ENCODE measurements at regions not wholly inside any gene's neighbourhood (a gene's known extent, or its start where the extent isn't known, plus 50 kb on each side); places are given as distances from the start of the nearest gene placed in this dataset.

GRCh38 chr11:71332447-71332846 is 80.1 kb upstream of the SHANK2 start:
- DNase-seq: no peak
- H3K27me3 ChIP-seq (replicated peaks; ENCODE audit: control insufficient read depth, insufficient read depth, low read length): no peaks in the 10 kb centered on the region
- intact Hi-C loops (cut with micrococcal nuclease; ENCODE audit: unreplicated experiment): no loop called here
- H3K36me3 ChIP-seq (ENCODE audit: control insufficient read depth, insufficient read depth, low read length): no peaks in the 10 kb centered on the region
- peaks cover 22% of the 10 kb centered on the region for H3K9me3 Mint-ChIP-seq (ENCODE audit: unreplicated experiment)
- CTCF ChIA-PET: no interaction called here
- H3K27me3 Mint-ChIP-seq (ENCODE audit: insufficient read depth, unreplicated experiment): no peaks in the 10 kb centered on the region
- H3K36me3 Mint-ChIP-seq (ENCODE audit: insufficient read depth, unreplicated experiment): peaks cover 4% of the 10 kb centered on the region
- no peak overlapping the region for H3K27ac Mint-ChIP-seq (ENCODE audit: unreplicated experiment)
- H3K4me1 ChIP-seq: no peaks in the 10 kb centered on the region
- TF ChIP-seq CTCF (IDR thresholded peaks at IDR 0.05; ENCODE audit: insufficient read depth in 1 of 2, low read depth in 1 of 2, low read length in 1 of 2, severe bottlenecking in 1 of 2, unreplicated experiment in 1 of 2): no peak
- peaks cover 20% of the 10 kb centered on the region for H3K9me3 ChIP-seq
- no peaks in the 10 kb centered on the region for H3K4me1 Mint-ChIP-seq (ENCODE audit: low read depth, unreplicated experiment)
- no peak overlapping the region for H3K4me3 ChIP-seq (ENCODE audit: low read depth, low read length)
- BruUV-seq (replicated peaks): no TSS peak
- POLR2A ChIA-PET: no interaction called here
- no peak overlapping the region for H3K4me3 Mint-ChIP-seq (ENCODE audit: unreplicated experiment)

- intact Hi-C loops (cut with micrococcal nuclease; ENCODE audit: unreplicated experiment): no loop called here
Measured at GRCh38 chr11:71332046-71332445, 79.7 kb upstream of the SHANK2 start.

GRCh38 chr11:71331631-71332030 is 79.3 kb upstream of the SHANK2 start:
- Mint-ChIP-seq H3K4me1 (ENCODE audit: low read depth, unreplicated experiment) (no peaks in the 10 kb centered on the region), H3K4me3 (ENCODE audit: unreplicated experiment) (no peak overlapping the region), H3K9me3 (ENCODE audit: unreplicated experiment) (peaks cover 22% of the 10 kb centered on the region), H3K27ac (ENCODE audit: unreplicated experiment) (no peak overlapping the region), H3K36me3 (ENCODE audit: insufficient read depth, unreplicated experiment) (peaks cover 4% of the 10 kb centered on the region), H3K27me3 (ENCODE audit: insufficient read depth, unreplicated experiment) (no peaks in the 10 kb centered on the region)
- no peak for TF ChIP-seq CTCF (IDR thresholded peaks at IDR 0.05; ENCODE audit: insufficient read depth in 1 of 2, low read depth in 1 of 2, low read length in 1 of 2, severe bottlenecking in 1 of 2, unreplicated experiment in 1 of 2)
- Histone ChIP-seq H3K9me3 (peaks cover 20% of the 10 kb centered on the region), H3K4me3 (ENCODE audit: low read depth, low read length) (no peak overlapping the region), H3K27me3 (replicated peaks; ENCODE audit: control insufficient read depth, insufficient read depth, low read length) (no peaks in the 10 kb centered on the region), H3K4me1 (no peaks in the 10 kb centered on the region), H3K36me3 (ENCODE audit: control insufficient read depth, insufficient read depth, low read length) (no peaks in the 10 kb centered on the region)
- ChIA-PET CTCF (no interaction called here), POLR2A (no interaction called here)
- DNase-seq: peak in 1 of 2 experiments; percentile 22
- intact Hi-C loops (cut with micrococcal nuclease; ENCODE audit: unreplicated experiment): no loop called here
- BruUV-seq (replicated peaks): no TSS peak

More at GRCh38 chr11:71332046-71332445, 79.7 kb upstream of the SHANK2 start:
- DNase-seq: peak in 1 of 2 experiments; percentile 31
- BruUV-seq (replicated peaks): no TSS peak
- H3K4me1 ChIP-seq: no peaks in the 10 kb centered on the region
- H3K27ac Mint-ChIP-seq (ENCODE audit: unreplicated experiment): no peak overlapping the region
- H3K4me3 Mint-ChIP-seq (ENCODE audit: unreplicated experiment): no peak overlapping the region
- peaks cover 4% of the 10 kb centered on the region for H3K36me3 Mint-ChIP-seq (ENCODE audit: insufficient read depth, unreplicated experiment)
- no peak overlapping the region for H3K4me3 ChIP-seq (ENCODE audit: low read depth, low read length)
- ChIA-PET POLR2A (no interaction called here), CTCF (no interaction called here)
- no peak for TF ChIP-seq CTCF (IDR thresholded peaks at IDR 0.05; ENCODE audit: insufficient read depth in 1 of 2, low read depth in 1 of 2, low read length in 1 of 2, severe bottlenecking in 1 of 2, unreplicated experiment in 1 of 2)
- H3K9me3 Mint-ChIP-seq (ENCODE audit: unreplicated experiment): peaks cover 22% of the 10 kb centered on the region
- H3K9me3 ChIP-seq: peaks cover 20% of the 10 kb centered on the region
- no peaks in the 10 kb centered on the region for H3K4me1 Mint-ChIP-seq (ENCODE audit: low read depth, unreplicated experiment)
- no peaks in the 10 kb centered on the region for H3K36me3 ChIP-seq (ENCODE audit: control insufficient read depth, insufficient read depth, low read length)
- no peaks in the 10 kb centered on the region for H3K27me3 ChIP-seq (replicated peaks; ENCODE audit: control insufficient read depth, insufficient read depth, low read length)
- H3K27me3 Mint-ChIP-seq (ENCODE audit: insufficient read depth, unreplicated experiment): no peaks in the 10 kb centered on the region

All from Caco-2 (cell line).